ENCODE measurements at regions not wholly inside any gene's neighbourhood (a gene's known extent, or its start where the extent isn't known, plus 50 kb on each side); places are given as distances from the start of the nearest gene placed in this dataset.

DNA sequence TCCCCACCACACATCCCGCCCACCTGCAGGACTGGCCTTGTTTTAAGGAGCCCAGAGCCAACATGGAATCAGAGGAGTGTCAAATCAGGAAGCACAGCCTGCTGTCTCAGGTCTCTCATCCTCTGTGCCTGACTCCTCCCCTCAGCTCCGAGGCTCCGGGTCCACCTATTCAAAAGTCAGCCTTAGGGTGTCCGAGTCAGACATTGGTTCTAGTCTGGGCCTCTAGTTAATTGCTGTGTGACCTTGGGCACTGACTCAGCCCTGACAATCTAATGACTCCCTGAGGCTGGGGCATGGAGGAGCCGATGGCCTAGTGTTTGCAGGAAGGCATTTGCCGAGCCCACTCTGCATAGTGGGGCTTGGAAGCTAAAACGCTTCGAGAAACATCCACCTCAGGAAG lies 223.1 kb upstream of the PPP2R2D start:
- intact Hi-C loops (cut with DNase I): no loop called here
- Histone ChIP-seq H3K4me3 (no peak overlapping the region), H3K9me3 (no peaks in the 10 kb centered on the region), H3K27me3 (replicated peaks; ENCODE audit: insufficient read depth) (no peaks in the 10 kb centered on the region), H3K36me3 (no peaks in the 10 kb centered on the region), H3K4me1 (replicated peaks) (no peaks in the 10 kb centered on the region), H3K27ac (no peak overlapping the region)
- WGBS: 76% methylated on average over 8 of the region's 8 CpGs
- DNase-seq (ENCODE audit: low spot score): no peak
- TF ChIP-seq POLR2AphosphoS5 (IDR thresholded peaks at IDR 0.05): no peak
- TF ChIP-seq, protein P1, sequence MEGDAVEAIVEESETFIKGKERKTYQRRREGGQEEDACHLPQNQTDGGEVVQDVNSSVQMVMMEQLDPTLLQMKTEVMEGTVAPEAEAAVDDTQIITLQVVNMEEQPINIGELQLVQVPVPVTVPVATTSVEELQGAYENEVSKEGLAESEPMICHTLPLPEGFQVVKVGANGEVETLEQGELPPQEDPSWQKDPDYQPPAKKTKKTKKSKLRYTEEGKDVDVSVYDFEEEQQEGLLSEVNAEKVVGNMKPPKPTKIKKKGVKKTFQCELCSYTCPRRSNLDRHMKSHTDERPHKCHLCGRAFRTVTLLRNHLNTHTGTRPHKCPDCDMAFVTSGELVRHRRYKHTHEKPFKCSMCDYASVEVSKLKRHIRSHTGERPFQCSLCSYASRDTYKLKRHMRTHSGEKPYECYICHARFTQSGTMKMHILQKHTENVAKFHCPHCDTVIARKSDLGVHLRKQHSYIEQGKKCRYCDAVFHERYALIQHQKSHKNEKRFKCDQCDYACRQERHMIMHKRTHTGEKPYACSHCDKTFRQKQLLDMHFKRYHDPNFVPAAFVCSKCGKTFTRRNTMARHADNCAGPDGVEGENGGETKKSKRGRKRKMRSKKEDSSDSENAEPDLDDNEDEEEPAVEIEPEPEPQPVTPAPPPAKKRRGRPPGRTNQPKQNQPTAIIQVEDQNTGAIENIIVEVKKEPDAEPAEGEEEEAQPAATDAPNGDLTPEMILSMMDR (IDR thresholded peaks at IDR 0.05): no peak
- TF ChIP-seq POLR2A (IDR thresholded peaks at IDR 0.05): no peak

DNA sequence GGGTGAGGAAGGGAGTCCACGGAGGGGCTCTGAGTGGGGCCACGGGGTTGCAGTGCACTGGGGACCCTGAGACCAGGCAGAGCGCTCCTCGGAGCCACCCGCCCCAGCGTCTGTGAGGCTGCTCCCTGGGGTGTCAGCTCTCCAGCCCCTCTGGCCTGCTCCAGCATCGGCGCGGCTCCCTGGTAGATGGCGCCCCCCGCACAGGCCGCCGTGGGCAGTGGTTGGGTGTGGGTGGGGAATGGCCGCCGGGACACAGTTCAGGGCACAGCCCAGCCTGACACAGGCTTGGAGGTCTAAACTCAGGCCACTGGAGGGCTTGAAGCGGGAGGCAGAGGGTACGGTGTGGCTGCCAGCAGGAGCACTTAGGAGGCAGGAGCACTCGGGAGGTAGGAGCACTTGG lies 222.6 kb upstream of the PPP2R2D start:
- Histone ChIP-seq H3K4me3 (no peak overlapping the region), H3K9me3 (no peaks in the 10 kb centered on the region), H3K4me1 (replicated peaks) (no peaks in the 10 kb centered on the region), H3K27me3 (replicated peaks; ENCODE audit: insufficient read depth) (no peaks in the 10 kb centered on the region), H3K27ac (no peak overlapping the region), H3K36me3 (no peaks in the 10 kb centered on the region)
- intact Hi-C loops (cut with DNase I): no loop called here
- 85% methylated on average over 18 of the region's 18 CpGs for WGBS
- TF ChIP-seq, protein P1 (IDR thresholded peaks at IDR 0.05): no peak
- TF ChIP-seq POLR2AphosphoS5 (IDR thresholded peaks at IDR 0.05) (no peak), POLR2A (IDR thresholded peaks at IDR 0.05) (no peak)
- no peak for DNase-seq (ENCODE audit: low spot score)

DNA sequence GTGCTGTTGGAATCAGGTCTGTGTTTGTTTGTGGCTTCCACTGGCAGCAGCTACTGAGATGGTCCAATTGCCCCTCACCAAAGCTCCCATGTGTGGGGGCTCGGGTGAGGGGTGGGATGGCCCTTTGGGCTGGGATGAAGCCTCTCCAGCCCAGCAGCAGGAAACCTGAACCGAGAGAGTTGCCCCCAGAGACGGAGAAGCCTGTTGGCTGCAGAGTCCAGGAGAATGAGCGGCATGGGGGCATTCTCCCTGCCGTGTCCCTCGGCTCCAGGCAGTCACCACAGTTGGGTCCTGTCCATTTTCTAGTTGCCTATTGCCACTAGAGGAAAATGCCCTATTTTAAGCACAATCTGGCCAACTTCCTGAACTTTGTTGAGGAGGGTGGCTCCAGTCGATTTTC lies 222.2 kb upstream of the PPP2R2D start:
- Histone ChIP-seq H3K27me3 (replicated peaks; ENCODE audit: insufficient read depth) (no peaks in the 10 kb centered on the region), H3K36me3 (no peaks in the 10 kb centered on the region), H3K4me3 (no peak overlapping the region), H3K4me1 (replicated peaks) (no peaks in the 10 kb centered on the region), H3K9me3 (no peaks in the 10 kb centered on the region), H3K27ac (no peak overlapping the region)
- intact Hi-C loops (cut with DNase I): no loop called here
- DNase-seq (ENCODE audit: low spot score): no peak
- 87% methylated on average over 7 of the region's 7 CpGs for WGBS
- TF ChIP-seq POLR2AphosphoS5 (IDR thresholded peaks at IDR 0.05) (no peak), POLR2A (IDR thresholded peaks at IDR 0.05) (no peak)
- TF ChIP-seq, protein P1 (IDR thresholded peaks at IDR 0.05): no peak

DNA sequence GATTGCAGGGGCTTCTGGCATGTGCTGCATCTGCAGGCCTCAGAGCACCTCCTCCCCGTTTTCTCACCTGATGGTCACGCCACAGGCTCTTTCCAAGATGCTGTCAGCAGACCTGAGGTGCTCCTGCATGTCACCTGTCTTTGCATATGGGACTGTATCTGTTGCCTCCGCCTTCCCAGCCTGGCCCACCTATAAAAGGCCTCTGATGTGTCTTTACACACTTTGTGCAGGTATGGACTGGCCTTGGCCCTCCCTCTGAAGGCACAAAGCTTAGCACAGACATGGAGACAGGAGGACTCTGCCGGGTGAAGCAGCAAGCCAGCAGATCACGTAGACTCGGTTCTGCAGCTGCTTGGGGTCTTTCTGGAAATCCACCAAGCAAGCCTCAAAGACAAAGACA lies 220.9 kb upstream of the PPP2R2D start:
- Histone ChIP-seq H3K27me3 (replicated peaks; ENCODE audit: insufficient read depth) (no peaks in the 10 kb centered on the region), H3K36me3 (no peaks in the 10 kb centered on the region), H3K9me3 (no peaks in the 10 kb centered on the region), H3K27ac (no peak overlapping the region), H3K4me3 (no peak overlapping the region), H3K4me1 (replicated peaks) (no peaks in the 10 kb centered on the region)
- TF ChIP-seq POLR2AphosphoS5 (IDR thresholded peaks at IDR 0.05) (no peak), POLR2A (IDR thresholded peaks at IDR 0.05) (no peak)
- TF ChIP-seq, protein P1 (IDR thresholded peaks at IDR 0.05): no peak
- DNase-seq (ENCODE audit: low spot score): no peak
- WGBS: 56% methylated on average over 6 of the region's 6 CpGs
- intact Hi-C loops (cut with DNase I): no loop called here

DNA sequence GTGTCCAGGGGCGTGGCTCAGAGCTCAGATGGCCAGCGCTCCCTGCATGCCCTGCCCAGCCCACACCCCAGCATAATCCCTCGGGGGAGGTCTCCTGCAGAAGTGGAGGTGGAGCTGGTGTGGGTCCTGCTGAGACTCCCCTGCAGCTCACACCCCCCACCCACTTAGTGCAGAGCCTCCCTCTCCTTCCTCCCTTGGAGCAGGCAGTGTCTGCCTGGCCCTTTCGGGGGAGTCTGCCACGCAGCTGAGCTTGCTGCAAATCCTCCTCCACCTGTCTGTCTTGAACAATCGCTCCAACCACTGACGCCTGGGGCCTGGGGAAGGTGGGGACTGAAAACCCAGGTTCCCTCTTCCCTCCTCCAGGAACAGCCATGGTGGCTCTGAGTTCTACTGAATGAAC lies 219.7 kb upstream of the PPP2R2D start:
- Histone ChIP-seq H3K9me3 (no peaks in the 10 kb centered on the region), H3K27ac (no peak overlapping the region), H3K4me1 (replicated peaks) (no peaks in the 10 kb centered on the region), H3K4me3 (no peak overlapping the region), H3K27me3 (replicated peaks; ENCODE audit: insufficient read depth) (no peaks in the 10 kb centered on the region), H3K36me3 (no peaks in the 10 kb centered on the region)
- TF ChIP-seq POLR2AphosphoS5 (IDR thresholded peaks at IDR 0.05) (no peak), POLR2A (IDR thresholded peaks at IDR 0.05) (no peak)
- TF ChIP-seq, protein P1 (IDR thresholded peaks at IDR 0.05): no peak
- intact Hi-C loops (cut with DNase I): no loop called here
- WGBS: 76% methylated on average over 7 of the region's 7 CpGs
- DNase-seq (ENCODE audit: low spot score): no peak
